ENCODE measurements at regions not wholly inside any gene's neighbourhood (a gene's known extent, or its start where the extent isn't known, plus 50 kb on each side); places are given as distances from the start of the nearest gene placed in this dataset.
"Not testable (repeated sequence)": the region's sequence is repeated elsewhere in the genome, so short reads cannot be mapped to it uniquely, and the experiment has no call there.

DNA sequence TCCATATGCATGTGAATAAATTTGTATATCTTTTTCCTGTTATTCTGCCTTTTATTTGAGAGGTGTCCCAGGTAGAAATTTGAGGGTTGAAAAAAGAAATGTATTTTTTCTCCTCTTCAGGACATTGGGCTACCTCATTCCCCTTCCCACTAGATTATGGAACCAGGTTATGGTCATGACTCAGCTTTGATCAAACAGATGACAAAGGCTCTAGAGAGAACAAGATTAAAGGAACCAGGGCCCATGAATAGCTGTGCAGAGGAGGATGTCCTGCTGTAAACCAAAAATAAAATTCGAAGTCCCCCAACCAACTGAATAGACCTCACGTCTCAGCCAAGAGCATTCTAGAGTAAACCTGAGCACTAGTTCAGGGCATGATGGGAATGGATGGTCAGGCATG lies 313.2 kb downstream of the RAPGEF2 start:
- H3K4me2 ChIP-seq (ENCODE audit: insufficient read depth, low read length): no peak overlapping the region
- TF ChIP-seq, protein P1, sequence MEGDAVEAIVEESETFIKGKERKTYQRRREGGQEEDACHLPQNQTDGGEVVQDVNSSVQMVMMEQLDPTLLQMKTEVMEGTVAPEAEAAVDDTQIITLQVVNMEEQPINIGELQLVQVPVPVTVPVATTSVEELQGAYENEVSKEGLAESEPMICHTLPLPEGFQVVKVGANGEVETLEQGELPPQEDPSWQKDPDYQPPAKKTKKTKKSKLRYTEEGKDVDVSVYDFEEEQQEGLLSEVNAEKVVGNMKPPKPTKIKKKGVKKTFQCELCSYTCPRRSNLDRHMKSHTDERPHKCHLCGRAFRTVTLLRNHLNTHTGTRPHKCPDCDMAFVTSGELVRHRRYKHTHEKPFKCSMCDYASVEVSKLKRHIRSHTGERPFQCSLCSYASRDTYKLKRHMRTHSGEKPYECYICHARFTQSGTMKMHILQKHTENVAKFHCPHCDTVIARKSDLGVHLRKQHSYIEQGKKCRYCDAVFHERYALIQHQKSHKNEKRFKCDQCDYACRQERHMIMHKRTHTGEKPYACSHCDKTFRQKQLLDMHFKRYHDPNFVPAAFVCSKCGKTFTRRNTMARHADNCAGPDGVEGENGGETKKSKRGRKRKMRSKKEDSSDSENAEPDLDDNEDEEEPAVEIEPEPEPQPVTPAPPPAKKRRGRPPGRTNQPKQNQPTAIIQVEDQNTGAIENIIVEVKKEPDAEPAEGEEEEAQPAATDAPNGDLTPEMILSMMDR (IDR thresholded peaks at IDR 0.05; ENCODE audit: extremely low read depth, low read depth, low read length): no peak
- H4K20me1 ChIP-seq (ENCODE audit: insufficient read depth, low read length): no peaks in the 10 kb centered on the region
- H3K36me3 ChIP-seq (ENCODE audit: insufficient read depth, low read length): no peaks in the 10 kb centered on the region
- no peaks in the 10 kb centered on the region for H3K4me1 ChIP-seq (ENCODE audit: insufficient read depth, low read length)
- no peaks in the 10 kb centered on the region for H3K9me3 ChIP-seq (ENCODE audit: low read depth, low read length)
- DNase-seq (ENCODE audit: insufficient read length, low spot score, missing footprints): peak; percentile 39
- H3K27me3 ChIP-seq (ENCODE audit: insufficient read depth, low read length): no peaks in the 10 kb centered on the region
- H3K79me2 ChIP-seq (ENCODE audit: insufficient read depth, low read length): no peaks in the 10 kb centered on the region
- H2AFZ ChIP-seq (ENCODE audit: low read length): no peak overlapping the region
- H3K27ac ChIP-seq (ENCODE audit: low read depth, low read length): no peak overlapping the region
- no peak overlapping the region for H3K4me3 ChIP-seq (ENCODE audit: insufficient read depth, low read length)

DNA sequence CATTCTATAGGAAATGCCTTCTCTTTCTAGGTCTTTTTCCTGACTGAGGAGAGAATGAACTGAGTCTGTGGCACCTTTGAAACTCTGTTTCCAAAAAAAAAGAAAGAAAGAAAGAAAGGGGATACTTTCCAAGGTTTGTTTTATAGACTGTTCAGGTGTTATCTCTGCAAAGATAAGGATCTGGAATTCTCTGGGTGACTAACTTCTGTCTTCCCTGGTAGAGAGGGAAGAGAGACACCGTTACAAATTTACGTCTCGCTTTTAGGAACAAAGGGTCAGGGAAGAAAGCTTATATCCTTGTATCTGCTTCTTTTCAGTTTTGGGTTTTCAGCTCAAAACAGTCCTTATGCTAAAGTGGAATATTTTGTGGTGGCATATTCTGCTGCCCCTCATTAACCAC lies 314.1 kb downstream of the RAPGEF2 start:
- no peaks in the 10 kb centered on the region for H3K27me3 ChIP-seq (ENCODE audit: insufficient read depth, low read length)
- H4K20me1 ChIP-seq (ENCODE audit: insufficient read depth, low read length): no peaks in the 10 kb centered on the region
- TF ChIP-seq, protein P1 (IDR thresholded peaks at IDR 0.05; ENCODE audit: extremely low read depth, low read depth, low read length): no peak
- H3K79me2 ChIP-seq (ENCODE audit: insufficient read depth, low read length): no peaks in the 10 kb centered on the region
- H3K9me3 ChIP-seq (ENCODE audit: low read depth, low read length): no peaks in the 10 kb centered on the region
- no peak overlapping the region for H2AFZ ChIP-seq (ENCODE audit: low read length)
- H3K4me3 ChIP-seq (ENCODE audit: insufficient read depth, low read length): no peak overlapping the region
- DNase-seq (ENCODE audit: insufficient read length, low spot score, missing footprints): no peak
- H3K4me1 ChIP-seq (ENCODE audit: insufficient read depth, low read length): no peaks in the 10 kb centered on the region
- H3K36me3 ChIP-seq (ENCODE audit: insufficient read depth, low read length): no peaks in the 10 kb centered on the region
- H3K4me2 ChIP-seq (ENCODE audit: insufficient read depth, low read length): no peak overlapping the region
- H3K27ac ChIP-seq (ENCODE audit: low read depth, low read length): no peak overlapping the region

DNA sequence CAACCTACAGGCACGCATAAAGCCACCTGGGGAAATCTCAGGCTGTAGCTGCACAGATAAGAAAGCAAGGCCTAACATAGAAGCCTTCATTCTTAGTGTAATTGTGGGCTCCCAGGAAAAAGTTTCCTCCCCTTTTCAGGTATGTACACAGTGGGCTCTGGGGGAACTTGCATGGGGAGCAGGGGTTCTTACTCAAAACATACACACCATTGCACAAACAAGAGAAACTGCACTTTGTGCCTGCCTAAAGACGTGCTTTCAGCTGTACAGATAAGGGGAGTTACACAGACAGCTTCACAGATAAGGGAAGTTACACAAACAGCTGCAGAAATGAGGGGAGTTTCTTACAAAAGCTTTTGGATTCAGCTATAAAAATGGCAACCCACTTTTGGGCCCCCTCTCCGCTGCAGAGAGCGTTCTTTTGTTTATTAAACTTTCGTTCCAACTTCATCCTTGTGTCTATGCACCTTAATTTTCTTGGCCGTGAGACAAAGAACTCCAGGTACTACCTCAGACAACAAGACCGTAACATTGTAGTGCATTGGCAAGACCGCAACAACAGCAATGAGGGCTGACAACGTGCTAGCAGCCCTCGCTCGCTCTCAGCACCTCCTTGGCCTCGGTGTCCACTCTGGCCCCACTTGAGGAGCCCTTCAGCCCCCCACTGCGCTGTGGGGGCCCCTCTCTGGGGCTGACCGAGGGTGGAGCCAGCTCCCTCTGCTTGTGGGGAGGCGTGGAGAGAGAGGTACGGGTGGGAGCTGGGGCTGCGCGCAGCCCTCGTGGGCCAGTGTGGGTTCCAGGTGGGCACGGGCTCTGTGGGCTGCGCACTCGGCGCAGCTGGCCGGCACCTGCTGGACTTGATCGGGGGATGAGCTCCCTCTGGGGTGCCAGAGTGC lies 317.5 kb downstream of the RAPGEF2 start:
- Histone ChIP-seq H3K36me3 (ENCODE audit: insufficient read depth, low read length) (no peaks in the 10 kb centered on the region), H4K20me1 (ENCODE audit: insufficient read depth, low read length) (no peaks in the 10 kb centered on the region), H3K79me2 (ENCODE audit: insufficient read depth, low read length) (no peaks in the 10 kb centered on the region), H3K27me3 (ENCODE audit: insufficient read depth, low read length) (no peaks in the 10 kb centered on the region), H3K4me2 (ENCODE audit: insufficient read depth, low read length) (no peak overlapping the region), H3K4me1 (ENCODE audit: insufficient read depth, low read length) (no peaks in the 10 kb centered on the region), H3K4me3 (ENCODE audit: insufficient read depth, low read length) (no peak overlapping the region), H2AFZ (ENCODE audit: low read length) (no peak overlapping the region), H3K9me3 (ENCODE audit: low read depth, low read length) (no peaks in the 10 kb centered on the region), H3K27ac (ENCODE audit: low read depth, low read length) (no peak overlapping the region)
- TF ChIP-seq, protein P1 (IDR thresholded peaks at IDR 0.05; ENCODE audit: extremely low read depth, low read depth, low read length): no peak
- DNase-seq (ENCODE audit: insufficient read length, low spot score, missing footprints): no peak

DNA sequence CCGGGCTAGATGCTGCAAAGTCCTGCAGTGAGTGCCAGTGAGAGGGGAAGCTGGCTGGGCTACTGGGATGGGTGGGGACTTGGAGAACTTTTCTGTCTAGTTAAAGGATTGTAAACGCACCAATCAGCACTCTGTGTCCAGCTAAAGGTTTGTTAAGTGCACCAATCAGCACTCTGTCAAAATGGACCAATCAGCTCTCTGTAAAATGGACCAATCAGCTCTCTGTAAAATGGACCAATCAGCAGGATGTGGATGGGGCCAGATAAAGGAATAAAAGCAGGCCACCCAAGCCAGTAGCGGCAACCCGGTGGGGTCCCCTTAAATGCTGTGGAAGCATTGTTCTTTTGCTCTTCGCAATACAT lies 318.2 kb downstream of the RAPGEF2 start:
- H3K27me3 ChIP-seq (ENCODE audit: insufficient read depth, low read length); H3K4me2 ChIP-seq (ENCODE audit: insufficient read depth, low read length); H3K9me3 ChIP-seq (ENCODE audit: low read depth, low read length); H3K36me3 ChIP-seq (ENCODE audit: insufficient read depth, low read length); H3K27ac ChIP-seq (ENCODE audit: low read depth, low read length); H3K79me2 ChIP-seq (ENCODE audit: insufficient read depth, low read length); H3K4me3 ChIP-seq (ENCODE audit: insufficient read depth, low read length); DNase-seq (ENCODE audit: insufficient read length, low spot score, missing footprints); H2AFZ ChIP-seq (ENCODE audit: low read length); H4K20me1 ChIP-seq (ENCODE audit: insufficient read depth, low read length); H3K4me1 ChIP-seq (ENCODE audit: insufficient read depth, low read length): not testable (repeated sequence)
